Nephron (organoid): ENCODE measurements at regions not wholly inside any gene's neighbourhood (a gene's known extent, or its start where the extent isn't known, plus 50 kb on each side); places are given as distances from the start of the nearest gene placed in this dataset.

Source experiments
- H3K27ac Mint-ChIP-seq, 3 experiments: 2 replicates each; pipeline ENCODE4 v1.8.0; 2020; ENCODE audit warnings: mixed read lengths in 3 of 3, mild to moderate bottlenecking in 2 of 3, moderate library complexity in 1 of 3
- H3K27me3 Mint-ChIP-seq: 2 replicates; pipeline ENCODE4 v1.8.0; 2021; ENCODE audit warnings: low read depth, mild to moderate bottlenecking, moderate library complexity, mixed read lengths
- H3K36me3 Mint-ChIP-seq: 2 replicates; pipeline ENCODE4 v1.8.0; 2020; ENCODE audit warnings: low read depth, mixed read lengths
- H3K4me1 Mint-ChIP-seq: 2 replicates; pipeline ENCODE4 v1.8.0; 2020; ENCODE audit warnings: mixed read lengths
- H3K4me3 Mint-ChIP-seq, 3 experiments: 2 replicates each; pipeline ENCODE4 v1.8.0; 2020; ENCODE audit warnings: mild to moderate bottlenecking in 3 of 3, mixed read lengths in 3 of 3, moderate library complexity in 2 of 3
- H3K9me3 Mint-ChIP-seq: 2 replicates; pipeline ENCODE4 v1.8.0; 2020; ENCODE audit warnings: mixed read lengths
- TF ChIP-seq, protein P1 (sequence below), 3 experiments: fragments of 200-600 bp; sonication (generic); IDR thresholded peaks; one replicate each; pipeline ENCODE4 v1.5.0; 2021; ENCODE audit warnings: antibody characterized with exemption in 3 of 3; ENCODE audit not compliant: unreplicated experiment in 3 of 3

DNA sequence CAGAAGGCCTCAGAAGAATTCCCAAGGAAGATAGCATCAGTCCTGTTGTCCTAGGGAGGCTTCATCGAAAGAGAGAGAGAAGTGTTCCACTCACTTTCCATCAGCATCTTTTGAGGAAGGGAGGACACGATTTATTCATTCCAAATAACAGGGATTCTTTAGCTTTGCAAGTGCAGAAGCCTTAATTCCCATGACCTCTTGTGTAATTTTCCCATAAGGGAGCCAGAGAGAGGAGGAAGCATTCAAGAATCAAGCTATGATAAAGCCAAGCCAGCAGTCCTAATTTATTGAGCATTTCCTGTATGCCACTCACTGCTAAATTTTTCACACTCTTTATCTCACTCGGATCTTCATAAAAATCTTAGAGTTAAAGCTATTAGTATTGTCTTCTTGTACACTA, 169.7 kb upstream of the MITF start:
- peaks cover 19% of the 10 kb centered on the region for H3K4me1 Mint-ChIP-seq
- H3K4me3 Mint-ChIP-seq = no peak overlapping the region
- TF ChIP-seq, protein P1, sequence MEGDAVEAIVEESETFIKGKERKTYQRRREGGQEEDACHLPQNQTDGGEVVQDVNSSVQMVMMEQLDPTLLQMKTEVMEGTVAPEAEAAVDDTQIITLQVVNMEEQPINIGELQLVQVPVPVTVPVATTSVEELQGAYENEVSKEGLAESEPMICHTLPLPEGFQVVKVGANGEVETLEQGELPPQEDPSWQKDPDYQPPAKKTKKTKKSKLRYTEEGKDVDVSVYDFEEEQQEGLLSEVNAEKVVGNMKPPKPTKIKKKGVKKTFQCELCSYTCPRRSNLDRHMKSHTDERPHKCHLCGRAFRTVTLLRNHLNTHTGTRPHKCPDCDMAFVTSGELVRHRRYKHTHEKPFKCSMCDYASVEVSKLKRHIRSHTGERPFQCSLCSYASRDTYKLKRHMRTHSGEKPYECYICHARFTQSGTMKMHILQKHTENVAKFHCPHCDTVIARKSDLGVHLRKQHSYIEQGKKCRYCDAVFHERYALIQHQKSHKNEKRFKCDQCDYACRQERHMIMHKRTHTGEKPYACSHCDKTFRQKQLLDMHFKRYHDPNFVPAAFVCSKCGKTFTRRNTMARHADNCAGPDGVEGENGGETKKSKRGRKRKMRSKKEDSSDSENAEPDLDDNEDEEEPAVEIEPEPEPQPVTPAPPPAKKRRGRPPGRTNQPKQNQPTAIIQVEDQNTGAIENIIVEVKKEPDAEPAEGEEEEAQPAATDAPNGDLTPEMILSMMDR (IDR thresholded peaks at IDR 0.05; ENCODE audit: unreplicated experiment in 3 of 3) = no peak
- H3K36me3 Mint-ChIP-seq = peaks cover 4% of the 10 kb centered on the region
- peaks cover 19% of the 10 kb centered on the region for H3K27me3 Mint-ChIP-seq
- no peaks in the 10 kb centered on the region for H3K9me3 Mint-ChIP-seq
- peak overlapping the region in 1 of 3 experiments; percentile 9 for H3K27ac Mint-ChIP-seq

DNA sequence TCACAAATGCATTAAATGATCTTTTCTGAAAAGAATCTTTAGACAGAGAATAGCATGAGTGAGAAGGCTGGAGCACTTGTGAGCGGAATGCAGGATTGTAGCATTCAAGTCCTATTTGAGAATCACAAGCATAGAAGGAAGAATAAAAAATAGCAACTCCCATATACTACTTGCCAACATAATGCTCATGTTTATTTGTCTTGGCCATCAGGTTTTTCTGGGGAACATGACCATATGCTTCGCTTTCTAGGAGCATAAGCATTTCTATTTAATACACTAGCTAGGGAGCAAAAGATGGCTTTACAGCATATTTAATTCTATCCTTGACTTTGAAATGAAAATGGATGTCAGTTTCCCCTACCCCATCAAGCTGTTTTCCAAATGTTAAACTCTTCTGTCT, 170.3 kb upstream of the MITF start:
- Mint-ChIP-seq H3K27ac (peak overlapping the region in 1 of 3 experiments; percentile 9), H3K9me3 (no peaks in the 10 kb centered on the region), H3K4me1 (peaks cover 19% of the 10 kb centered on the region), H3K36me3 (peaks cover 4% of the 10 kb centered on the region), H3K27me3 (peaks cover 19% of the 10 kb centered on the region), H3K4me3 (no peak overlapping the region)
- TF ChIP-seq, protein P1 (IDR thresholded peaks at IDR 0.05; ENCODE audit: unreplicated experiment in 3 of 3) = no peak

DNA sequence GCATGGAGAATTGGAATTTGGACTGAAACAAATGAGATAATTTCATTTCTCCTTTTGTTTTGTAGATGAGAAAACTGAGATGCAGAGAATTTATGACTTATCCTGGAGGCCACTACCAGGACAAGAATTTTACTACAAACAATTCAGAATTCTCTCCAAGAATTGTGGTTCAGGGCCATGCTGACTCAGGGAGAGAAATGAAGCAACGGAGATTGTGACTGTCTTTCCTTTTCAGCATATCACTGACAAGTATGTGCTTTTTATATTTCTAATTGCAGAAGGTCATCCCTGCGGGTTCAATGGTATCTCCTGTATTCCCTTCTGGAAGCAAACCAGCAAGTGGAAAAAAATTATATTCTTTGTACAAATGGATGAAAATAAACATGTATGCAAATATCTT, 170.8 kb upstream of the MITF start:
- peaks cover 19% of the 10 kb centered on the region for H3K4me1 Mint-ChIP-seq
- H3K36me3 Mint-ChIP-seq = peaks cover 4% of the 10 kb centered on the region
- TF ChIP-seq, protein P1 (IDR thresholded peaks at IDR 0.05; ENCODE audit: unreplicated experiment in 3 of 3) = no peak
- peak overlapping the region in 1 of 3 experiments; percentile 9 for H3K27ac Mint-ChIP-seq
- no peak overlapping the region for H3K4me3 Mint-ChIP-seq
- H3K9me3 Mint-ChIP-seq = no peaks in the 10 kb centered on the region
- peaks cover 18% of the 10 kb centered on the region for H3K27me3 Mint-ChIP-seq

DNA sequence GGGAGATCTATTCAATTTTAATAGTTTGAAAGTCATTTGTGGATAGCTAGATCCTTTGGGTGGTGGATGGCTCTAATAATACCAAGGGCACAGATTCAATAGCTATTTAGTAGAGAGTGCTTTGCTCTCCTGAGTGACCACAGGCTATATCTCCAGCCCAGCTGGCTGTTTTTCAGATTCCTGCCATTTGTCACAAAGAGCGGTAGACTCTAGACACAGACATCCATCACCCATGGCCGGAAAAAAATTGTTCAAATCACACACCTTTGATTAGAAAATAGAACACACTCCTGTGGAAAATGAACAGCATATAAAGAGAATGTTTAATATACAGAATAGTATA, 171.6 kb upstream of the MITF start:
- Mint-ChIP-seq H3K27me3 (peaks cover 17% of the 10 kb centered on the region), H3K4me1 (peaks cover 19% of the 10 kb centered on the region), H3K27ac (no peak overlapping the region), H3K36me3 (peaks cover 4% of the 10 kb centered on the region), H3K9me3 (no peaks in the 10 kb centered on the region), H3K4me3 (no peak overlapping the region)
- TF ChIP-seq, protein P1 (IDR thresholded peaks at IDR 0.05; ENCODE audit: unreplicated experiment in 3 of 3) = no peak

DNA sequence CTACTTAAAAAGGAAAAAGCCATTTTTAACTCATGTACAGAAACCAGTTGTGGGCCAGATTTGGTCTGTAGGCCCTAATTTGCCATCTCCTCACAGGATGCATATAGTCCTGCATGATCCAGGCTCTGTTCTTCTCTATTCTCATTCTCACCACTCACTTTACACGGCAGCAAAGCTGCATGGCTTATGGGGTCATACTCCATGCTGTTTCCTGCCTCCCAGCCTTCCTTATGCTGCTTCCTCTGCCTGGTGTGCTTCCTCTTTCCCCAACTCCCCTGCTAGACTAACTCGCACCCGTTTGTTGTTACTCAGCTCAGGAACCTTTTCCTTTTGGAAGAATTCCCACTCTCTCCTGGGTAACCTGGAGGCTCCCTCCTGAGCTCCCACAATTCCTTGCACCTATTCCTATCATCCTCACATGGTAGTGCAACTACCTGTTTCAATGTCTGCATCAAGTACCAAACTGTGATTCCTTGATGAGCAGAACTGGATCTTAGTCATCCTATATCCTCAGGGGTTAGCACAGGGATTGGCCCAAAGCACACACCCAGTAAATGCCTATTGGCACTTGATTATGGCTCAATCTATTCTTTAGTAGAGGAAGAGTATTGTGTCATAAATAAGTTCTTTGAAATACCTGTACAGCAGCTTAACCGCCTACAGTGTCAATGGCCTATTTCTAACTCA, 172.1 kb upstream of the MITF start:
- Mint-ChIP-seq H3K36me3 (peaks cover 4% of the 10 kb centered on the region), H3K9me3 (no peaks in the 10 kb centered on the region), H3K4me1 (peaks cover 19% of the 10 kb centered on the region), H3K27me3 (peaks cover 17% of the 10 kb centered on the region), H3K27ac (no peak overlapping the region), H3K4me3 (no peak overlapping the region)
- TF ChIP-seq, protein P1 (IDR thresholded peaks at IDR 0.05; ENCODE audit: unreplicated experiment in 3 of 3) = no peak

DNA sequence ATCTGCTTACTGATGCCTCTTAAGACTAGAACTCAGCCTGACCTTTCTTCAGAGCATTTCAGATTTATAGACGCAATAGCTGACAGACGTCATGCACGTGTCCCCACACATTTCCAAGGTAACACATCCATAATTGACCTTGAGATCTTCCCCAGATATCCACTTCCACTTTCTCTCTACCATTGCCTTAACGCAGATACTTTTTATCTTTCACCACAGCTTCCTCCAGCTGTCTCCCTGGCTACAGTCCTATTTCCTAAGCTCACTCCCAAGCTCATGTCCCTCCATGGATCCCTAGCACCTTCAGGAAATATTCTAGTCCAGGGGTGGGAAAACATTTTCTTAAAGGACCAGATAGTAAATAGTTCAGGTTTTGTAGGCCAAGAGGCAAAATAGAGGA, 173.0 kb upstream of the MITF start:
- Mint-ChIP-seq H3K27ac (no peak overlapping the region), H3K36me3 (peaks cover 4% of the 10 kb centered on the region), H3K27me3 (peaks cover 13% of the 10 kb centered on the region), H3K4me1 (peaks cover 28% of the 10 kb centered on the region), H3K9me3 (no peaks in the 10 kb centered on the region), H3K4me3 (no peak overlapping the region)
- TF ChIP-seq, protein P1 (IDR thresholded peaks at IDR 0.05; ENCODE audit: unreplicated experiment in 3 of 3) = no peak
